Endodermal cell (in vitro differentiated cells): ENCODE measurements at regions not wholly inside any gene's neighbourhood (a gene's known extent, or its start where the extent isn't known, plus 50 kb on each side); places are given as distances from the start of the nearest gene placed in this dataset.

ENCODE experiments used
- DNase-seq: peaks from one replicate; pipeline ENCODE4 v3.0.0-alpha.2; 2017
- H3K27ac ChIP-seq: 2 replicates; pipeline ENCODE4 v1.5.1; 2013; ENCODE audit warnings: mild to moderate bottlenecking, low read depth, low read length, moderate library complexity
- H3K27me3 ChIP-seq: 2 replicates; pipeline ENCODE4 v1.6.1; 2013; ENCODE audit warnings: mild to moderate bottlenecking, low read length, moderate library complexity; ENCODE audit not compliant: insufficient read depth, control insufficient read depth, poor library complexity, severe bottlenecking
- H3K36me3 ChIP-seq: 2 replicates; pipeline ENCODE4 v1.7.0; 2013; ENCODE audit warnings: mild to moderate bottlenecking, low read length, moderate library complexity; ENCODE audit not compliant: control insufficient read depth, insufficient read depth
- H3K4me1 ChIP-seq: one replicate; pipeline ENCODE4 v1.7.0; 2013; ENCODE audit warnings: low read length; ENCODE audit not compliant: control insufficient read depth, insufficient read depth
- H3K4me3 ChIP-seq: 2 replicates; pipeline ENCODE4 v1.5.1; 2013; ENCODE audit warnings: mild to moderate bottlenecking, low read length, moderate library complexity
- H3K9ac ChIP-seq: 2 replicates; pipeline ENCODE4 v1.6.1; 2013; ENCODE audit warnings: mild to moderate bottlenecking, low read length, moderate library complexity; ENCODE audit not compliant: poor library complexity, severe bottlenecking; ENCODE audit errors: extremely low read depth
- H3K9me3 ChIP-seq: 2 replicates; pipeline ENCODE4 v1.6.1; 2013; ENCODE audit warnings: mild to moderate bottlenecking, low read length, moderate library complexity; ENCODE audit not compliant: control insufficient read depth
- H3K27ac Mint-ChIP-seq: 2 replicates; pipeline ENCODE4 v1.8.0; 2020; ENCODE audit warnings: mixed read lengths
- H3K27me3 Mint-ChIP-seq: 2 replicates; pipeline ENCODE4 v1.8.0; 2021; ENCODE audit warnings: mild to moderate bottlenecking, mixed read lengths; ENCODE audit not compliant: insufficient read depth
- H3K36me3 Mint-ChIP-seq: 2 replicates; pipeline ENCODE4 v1.8.0; 2020; ENCODE audit warnings: low read depth, mixed read lengths
- H3K4me1 Mint-ChIP-seq: 2 replicates; pipeline ENCODE4 v1.8.0; 2020; ENCODE audit warnings: mixed read lengths
- H3K4me3 Mint-ChIP-seq: 2 replicates; pipeline ENCODE4 v1.8.0; 2020; ENCODE audit warnings: mild to moderate bottlenecking, moderate library complexity, mixed read lengths
- H3K9me3 Mint-ChIP-seq: 2 replicates; pipeline ENCODE4 v1.8.0; 2020; ENCODE audit warnings: mild to moderate bottlenecking, mixed read lengths
- CTCF ChIP-seq: fragments of 200-600 bp; sonication (generic); conservative IDR thresholded peaks from 2 replicates; pipeline ENCODE4 v1.5.0; 2021; ENCODE audit warnings: antibody characterized with exemption, mild to moderate bottlenecking
- WGBS, 2 experiments: methylation state at CpG; one replicate each; pipeline versions ENCODE4 v1.1.5 to v1.1.7; 2013; ENCODE audit warnings: missing lambda C conversion rate in 2 of 2, mixed read lengths in 1 of 2; ENCODE audit not compliant: insufficient coverage in 1 of 2, insufficient read length in 1 of 2; 5-methylcytosine and 5-hydroxymethylcytosine counted together

- peak; percentile 26 for DNase-seq
- H3K9me3 Mint-ChIP-seq, result no peaks in the 10 kb centered on the region
- Histone ChIP-seq H3K36me3 (no peaks in the 10 kb centered on the region), H3K4me1 (no peaks in the 10 kb centered on the region), H3K9ac (no peak overlapping the region), H3K27me3 (peaks cover 18% of the 10 kb centered on the region), H3K4me3 (no peak overlapping the region), H3K9me3 (no peaks in the 10 kb centered on the region), H3K27ac (peak overlapping the region; percentile 49)
- no peak overlapping the region for H3K4me3 Mint-ChIP-seq
- 92 to 97% methylated on average over 4 to 5 of the region's 5 CpGs for WGBS, 2 experiments
- no peak overlapping the region for H3K27ac Mint-ChIP-seq
- H3K4me1 Mint-ChIP-seq, result no peaks in the 10 kb centered on the region
- peaks cover 26% of the 10 kb centered on the region for H3K27me3 Mint-ChIP-seq
- no peaks in the 10 kb centered on the region for H3K36me3 Mint-ChIP-seq
- TF ChIP-seq CTCF, result peak; percentile 21
Observed at GRCh38 chr11:134480136-134480712, 68.2 kb upstream of the B3GAT1 start.

GRCh38 chr11:134479206-134480135, 67.4 kb upstream of the B3GAT1 start:
- H3K4me1 Mint-ChIP-seq, result no peaks in the 10 kb centered on the region
- H3K27ac Mint-ChIP-seq, result no peak overlapping the region
- peak; percentile 42 for DNase-seq

GRCh38 chr11:134478611-134479010, 66.6 kb upstream of the B3GAT1 start:
- peaks cover 23% of the 10 kb centered on the region for H3K27me3 ChIP-seq
- DNase-seq, result peak; percentile 38
- Mint-ChIP-seq H3K4me3 (no peak overlapping the region), H3K27me3 (peaks cover 28% of the 10 kb centered on the region), H3K27ac (no peak overlapping the region), H3K4me1 (no peaks in the 10 kb centered on the region), H3K36me3 (no peaks in the 10 kb centered on the region), H3K9me3 (no peaks in the 10 kb centered on the region)
- H3K4me3 ChIP-seq, result no peak overlapping the region
- no peak overlapping the region for H3K9ac ChIP-seq
- H3K9me3 ChIP-seq, result no peaks in the 10 kb centered on the region
- H3K36me3 ChIP-seq, result no peaks in the 10 kb centered on the region
- H3K4me1 ChIP-seq, result no peaks in the 10 kb centered on the region
- 33 to 57% methylated on average over 2 of the region's 2 CpGs for WGBS, 2 experiments
- TF ChIP-seq CTCF, result no peak
- no peak overlapping the region for H3K27ac ChIP-seq

More at GRCh38 chr11:134479206-134480135, 67.4 kb upstream of the B3GAT1 start:
- 88 to 90% methylated on average over 15 to 21 of the region's 21 CpGs for WGBS, 2 experiments
- Histone ChIP-seq H3K27ac (peak overlapping the region; percentile 49), H3K27me3 (peaks cover 23% of the 10 kb centered on the region), H3K9me3 (no peaks in the 10 kb centered on the region), H3K4me3 (no peak overlapping the region), H3K36me3 (no peaks in the 10 kb centered on the region), H3K4me1 (no peaks in the 10 kb centered on the region), H3K9ac (no peak overlapping the region)
- no peak for TF ChIP-seq CTCF
- H3K27me3 Mint-ChIP-seq, result peaks cover 26% of the 10 kb centered on the region
- H3K9me3 Mint-ChIP-seq, result no peaks in the 10 kb centered on the region
- H3K4me3 Mint-ChIP-seq, result no peak overlapping the region
- H3K36me3 Mint-ChIP-seq, result no peaks in the 10 kb centered on the region
